Glutamatergic neuron (in vitro differentiated cells): ENCODE measurements at regions not wholly inside any gene's neighbourhood (a gene's known extent, or its start where the extent isn't known, plus 50 kb on each side); places are given as distances from the start of the nearest gene placed in this dataset.

Experiments used
- DNase-seq: peaks from one replicate; pipeline ENCODE4 v3.0.0; 2022
- H3K27ac Mint-ChIP-seq: one replicate; pipeline ENCODE4 v1.8.0; 2020; ENCODE audit warnings: mild to moderate bottlenecking, mixed read lengths, inconsistent platforms; ENCODE audit not compliant: unreplicated experiment
- H3K27me3 Mint-ChIP-seq: one replicate; pipeline ENCODE4 v1.8.0; 2020; ENCODE audit warnings: mild to moderate bottlenecking, moderate library complexity, mixed read lengths, inconsistent platforms; ENCODE audit not compliant: unreplicated experiment
- H3K36me3 Mint-ChIP-seq: one replicate; pipeline ENCODE4 v1.8.0; 2020; ENCODE audit warnings: mild to moderate bottlenecking, mixed read lengths, inconsistent platforms; ENCODE audit not compliant: unreplicated experiment
- H3K4me1 Mint-ChIP-seq: one replicate; pipeline ENCODE4 v1.8.0; 2020; ENCODE audit warnings: mild to moderate bottlenecking, low read depth, mixed read lengths, inconsistent platforms; ENCODE audit not compliant: unreplicated experiment
- H3K4me3 Mint-ChIP-seq: one replicate; pipeline ENCODE4 v1.8.0; 2020; ENCODE audit warnings: mild to moderate bottlenecking, mixed read lengths, inconsistent platforms; ENCODE audit not compliant: unreplicated experiment
- H3K9me3 Mint-ChIP-seq: one replicate; pipeline ENCODE4 v1.8.0; 2020; ENCODE audit warnings: mild to moderate bottlenecking, moderate library complexity, mixed read lengths, inconsistent platforms; ENCODE audit not compliant: unreplicated experiment
- TF ChIP-seq, protein P1 (sequence below): fragments of 200-600 bp; sonication (generic); IDR thresholded peaks from one replicate; pipeline ENCODE4 v1.5.0; 2021; ENCODE audit not compliant: partially characterized antibody, unreplicated experiment

- peaks cover 1% of the 10 kb centered on the region for H3K27me3 Mint-ChIP-seq
- no peak overlapping the region for H3K27ac Mint-ChIP-seq
- H3K4me3 Mint-ChIP-seq = no peak overlapping the region
- no peaks in the 10 kb centered on the region for H3K4me1 Mint-ChIP-seq
- no peaks in the 10 kb centered on the region for H3K9me3 Mint-ChIP-seq
- H3K36me3 Mint-ChIP-seq = no peaks in the 10 kb centered on the region
- no peak for DNase-seq
- TF ChIP-seq, protein P1, sequence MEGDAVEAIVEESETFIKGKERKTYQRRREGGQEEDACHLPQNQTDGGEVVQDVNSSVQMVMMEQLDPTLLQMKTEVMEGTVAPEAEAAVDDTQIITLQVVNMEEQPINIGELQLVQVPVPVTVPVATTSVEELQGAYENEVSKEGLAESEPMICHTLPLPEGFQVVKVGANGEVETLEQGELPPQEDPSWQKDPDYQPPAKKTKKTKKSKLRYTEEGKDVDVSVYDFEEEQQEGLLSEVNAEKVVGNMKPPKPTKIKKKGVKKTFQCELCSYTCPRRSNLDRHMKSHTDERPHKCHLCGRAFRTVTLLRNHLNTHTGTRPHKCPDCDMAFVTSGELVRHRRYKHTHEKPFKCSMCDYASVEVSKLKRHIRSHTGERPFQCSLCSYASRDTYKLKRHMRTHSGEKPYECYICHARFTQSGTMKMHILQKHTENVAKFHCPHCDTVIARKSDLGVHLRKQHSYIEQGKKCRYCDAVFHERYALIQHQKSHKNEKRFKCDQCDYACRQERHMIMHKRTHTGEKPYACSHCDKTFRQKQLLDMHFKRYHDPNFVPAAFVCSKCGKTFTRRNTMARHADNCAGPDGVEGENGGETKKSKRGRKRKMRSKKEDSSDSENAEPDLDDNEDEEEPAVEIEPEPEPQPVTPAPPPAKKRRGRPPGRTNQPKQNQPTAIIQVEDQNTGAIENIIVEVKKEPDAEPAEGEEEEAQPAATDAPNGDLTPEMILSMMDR = no peak
These were observed 98.8 kb downstream of the PCDH10 start for GRCh38 chr4:133247861-133248260.

GRCh38 chr4:133245226-133245625 is 96.1 kb downstream of the PCDH10 start:
- no peak for DNase-seq
- Mint-ChIP-seq H3K4me3 (no peak overlapping the region), H3K9me3 (no peaks in the 10 kb centered on the region)

More at GRCh38 chr4:133245226-133245625, 96.1 kb downstream of the PCDH10 start:
- Mint-ChIP-seq H3K27me3 (no peaks in the 10 kb centered on the region), H3K36me3 (no peaks in the 10 kb centered on the region), H3K4me1 (no peaks in the 10 kb centered on the region), H3K27ac (no peak overlapping the region)
- TF ChIP-seq, protein P1 = no peak
